GM18858 (cell line): ENCODE measurements at regions not wholly inside any gene's neighbourhood (a gene's known extent, or its start where the extent isn't known, plus 50 kb on each side); places are given as distances from the start of the nearest gene placed in this dataset.

Experiments used
- ATAC-seq: cut with Tn5 transposase; IDR thresholded peaks from one replicate; pipeline ENCODE4 v1.9.1; 2021; ENCODE audit not compliant: unreplicated experiment

DNA sequence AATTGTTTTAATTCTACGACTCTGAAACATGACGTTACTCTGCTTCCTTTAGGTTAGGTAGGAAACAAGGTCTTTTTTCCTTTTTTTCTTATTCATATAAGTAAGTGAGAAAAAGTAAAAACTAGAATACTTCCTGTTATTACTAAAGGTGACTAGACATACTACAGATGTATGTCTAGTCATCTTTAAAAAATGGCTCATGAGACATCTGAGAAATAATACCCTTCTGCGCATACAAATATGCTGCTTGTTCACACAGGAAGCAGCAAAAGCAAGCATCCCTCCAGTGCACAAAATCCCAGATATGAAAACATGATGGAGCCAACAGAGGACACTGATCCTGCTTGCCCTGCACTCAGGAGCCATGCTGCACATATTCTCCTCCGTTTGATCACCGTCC is 699.1 kb downstream of the EPM2A start:
- ATAC-seq, result no peak

- ATAC-seq, result no peak
These were observed 698.3 kb downstream of the EPM2A start for GRCh38 chr6:145036848-145037567.

DNA sequence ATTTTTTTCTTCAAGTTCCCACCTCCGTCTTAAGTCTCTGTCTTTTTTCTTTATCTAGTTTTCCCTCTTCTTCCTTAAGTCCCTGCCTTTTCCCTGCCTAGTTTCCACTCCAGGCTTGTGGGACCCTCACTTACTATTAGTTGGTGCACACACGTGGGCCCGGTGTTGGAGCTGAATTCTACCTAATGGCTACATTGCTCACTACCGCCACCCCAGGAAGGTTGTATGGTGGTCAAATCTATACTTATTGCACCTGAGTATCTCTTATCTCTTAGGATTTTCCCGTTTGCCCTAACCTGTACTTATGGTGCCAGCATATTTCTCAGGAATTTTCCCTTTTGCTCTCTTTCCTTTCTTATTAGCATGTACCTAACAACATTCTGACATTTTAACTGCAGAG is 692.8 kb downstream of the EPM2A start:
- ATAC-seq, result no peak

DNA sequence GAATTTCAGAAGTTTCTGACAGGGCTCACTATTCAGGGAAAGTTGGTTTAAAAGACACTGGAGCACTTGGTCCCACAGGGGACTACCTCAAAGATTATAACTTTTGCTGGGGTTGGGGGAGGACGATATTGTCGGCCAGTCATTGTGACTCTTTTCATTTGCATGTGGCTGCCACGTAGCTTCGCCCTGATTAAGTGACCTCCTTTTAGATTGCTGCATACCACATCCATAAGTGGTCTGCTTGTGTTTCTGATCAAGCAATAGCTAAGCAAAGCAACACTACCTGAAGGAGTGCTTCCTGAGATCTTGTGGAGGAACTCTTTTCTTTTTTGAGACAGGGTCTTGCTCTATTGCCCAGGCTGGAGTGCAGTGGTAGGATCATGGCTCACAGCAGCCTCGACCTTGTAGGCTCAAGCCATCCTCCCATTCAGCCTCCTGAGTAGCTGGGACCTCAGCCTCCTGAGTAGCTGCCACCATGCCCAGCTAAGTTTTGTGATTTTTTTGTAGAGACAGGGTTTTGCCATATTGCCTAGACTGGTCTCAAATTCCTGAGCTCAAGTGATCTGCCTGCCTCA is 691.3 kb downstream of the EPM2A start:
- no peak for ATAC-seq

GRCh38 chr6:145044641-145045246 is 690.6 kb downstream of the EPM2A start:
- ATAC-seq, result no peak

DNA sequence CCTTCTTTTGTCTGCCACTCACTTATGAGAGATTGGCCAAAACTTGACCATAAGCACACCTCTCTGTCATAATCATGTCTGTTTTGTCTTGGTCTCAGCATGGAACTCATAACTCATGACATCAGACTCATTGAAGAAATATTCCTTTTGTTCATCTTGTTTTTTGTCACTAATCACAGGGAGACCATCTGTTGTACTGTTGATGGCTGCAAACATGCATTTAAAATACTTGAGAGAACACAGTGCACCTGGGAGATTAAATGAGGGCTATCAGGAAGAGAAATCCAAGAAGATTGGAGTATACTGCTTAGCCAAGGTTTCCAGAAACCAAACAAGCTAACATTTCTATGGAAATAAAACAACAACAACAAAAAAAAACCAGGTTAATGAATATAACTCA is 689.7 kb downstream of the EPM2A start:
- no peak for ATAC-seq

DNA sequence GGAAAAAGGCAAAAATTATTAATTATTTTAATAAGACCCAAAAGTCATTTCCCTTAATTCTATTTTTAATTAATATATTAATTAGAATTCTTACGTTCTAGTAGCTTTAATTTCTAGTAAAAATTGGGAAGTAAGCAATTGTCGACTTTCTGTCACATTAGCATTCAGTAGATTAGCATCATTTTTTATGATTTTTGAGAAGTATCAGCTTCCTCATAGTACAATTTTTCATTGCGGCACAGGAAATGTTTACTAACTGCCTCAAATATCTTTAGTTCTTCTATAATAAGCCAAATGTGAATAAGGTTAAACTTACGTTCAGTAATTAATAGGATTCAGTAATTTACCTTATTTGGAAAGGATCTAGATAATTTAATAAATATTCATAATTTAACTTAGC is 687.4 kb downstream of the EPM2A start:
- ATAC-seq, result no peak

- no peak for ATAC-seq
These were observed 683.7 kb downstream of the EPM2A start for GRCh38 chr6:145051661-145052060.

- ATAC-seq, result no peak
These were observed 679.8 kb downstream of the EPM2A start for GRCh38 chr6:145055567-145055966.

DNA sequence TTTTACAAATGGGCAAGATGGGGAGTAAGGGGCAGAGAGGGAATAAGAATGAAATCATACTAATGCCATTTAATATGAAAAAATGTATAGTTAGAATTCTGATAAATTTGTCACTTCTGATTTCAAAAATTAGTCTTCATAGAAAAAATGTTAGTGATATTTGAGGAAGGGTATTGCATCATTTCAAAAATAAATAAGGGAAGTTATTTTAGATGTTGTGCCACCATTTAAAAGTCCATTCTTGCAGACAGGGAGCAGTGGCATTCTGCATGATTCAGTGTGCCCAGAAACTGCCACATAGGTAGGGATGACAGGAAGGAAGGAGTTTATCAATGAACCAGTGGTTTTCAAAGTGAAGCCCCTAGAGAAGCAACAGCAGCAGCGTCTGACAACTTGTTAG is 674.6 kb downstream of the EPM2A start:
- no peak for ATAC-seq

DNA sequence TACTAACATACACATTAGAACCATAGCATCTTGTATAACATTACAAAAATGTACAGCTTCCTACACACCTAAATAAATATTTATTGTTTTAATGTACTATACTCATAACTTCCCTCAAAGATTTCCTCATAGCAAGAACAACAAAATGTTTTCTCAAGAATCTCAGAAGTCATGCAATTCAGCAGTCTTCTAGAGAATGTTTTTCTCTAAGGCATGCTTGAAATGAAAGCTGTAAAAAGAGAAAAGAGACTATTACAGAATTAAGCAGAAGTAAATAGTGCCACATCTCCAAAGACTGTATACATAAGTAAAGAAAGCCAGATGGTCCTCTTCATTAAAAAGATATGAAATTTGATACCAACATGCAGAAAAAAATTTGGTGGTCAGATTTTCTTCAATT is 672.2 kb downstream of the EPM2A start:
- ATAC-seq, result no peak

- no peak for ATAC-seq
These were observed 667.9 kb downstream of the EPM2A start for GRCh38 chr6:145067430-145067829.

DNA sequence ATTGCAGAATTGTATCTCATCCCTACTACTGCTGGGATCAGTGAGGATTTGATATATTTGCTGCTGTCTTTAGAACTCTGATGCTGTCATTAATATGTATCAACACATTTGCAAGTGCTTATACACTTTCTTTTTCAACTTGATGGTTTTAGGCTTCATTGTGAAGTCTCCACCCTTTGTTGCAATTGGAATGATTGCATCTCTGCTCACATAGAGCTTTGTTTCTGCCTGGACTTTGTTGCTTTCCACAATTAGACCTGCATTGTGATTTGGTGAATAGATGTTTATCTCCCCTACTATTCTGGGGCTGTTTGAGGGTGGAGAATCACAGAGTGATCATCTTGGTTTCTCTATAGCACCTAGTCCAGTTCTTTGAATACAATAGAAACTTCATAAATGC is 666.7 kb downstream of the EPM2A start:
- ATAC-seq, result no peak

DNA sequence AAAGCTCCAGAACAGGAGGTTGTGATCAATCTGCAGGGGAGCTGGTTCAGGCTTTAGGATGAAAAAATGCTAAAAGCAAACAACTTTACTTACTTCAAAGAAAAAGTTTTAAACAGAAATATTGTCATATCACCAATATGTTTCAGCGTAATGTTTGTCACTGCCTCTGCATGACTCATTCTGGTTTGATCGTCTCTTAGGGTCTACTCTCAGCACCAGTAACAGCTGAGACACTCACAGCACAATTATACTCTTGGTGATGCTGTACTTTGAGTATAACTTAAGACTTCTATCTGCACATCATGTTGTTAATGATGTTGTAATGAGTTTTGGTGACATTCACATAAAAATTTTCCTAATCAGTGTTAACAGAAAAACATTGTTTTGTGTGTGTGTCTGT is 665.4 kb downstream of the EPM2A start:
- ATAC-seq, result no peak

GRCh38 chr6:145070791-145071190 is 664.5 kb downstream of the EPM2A start:
- ATAC-seq, result no peak

DNA sequence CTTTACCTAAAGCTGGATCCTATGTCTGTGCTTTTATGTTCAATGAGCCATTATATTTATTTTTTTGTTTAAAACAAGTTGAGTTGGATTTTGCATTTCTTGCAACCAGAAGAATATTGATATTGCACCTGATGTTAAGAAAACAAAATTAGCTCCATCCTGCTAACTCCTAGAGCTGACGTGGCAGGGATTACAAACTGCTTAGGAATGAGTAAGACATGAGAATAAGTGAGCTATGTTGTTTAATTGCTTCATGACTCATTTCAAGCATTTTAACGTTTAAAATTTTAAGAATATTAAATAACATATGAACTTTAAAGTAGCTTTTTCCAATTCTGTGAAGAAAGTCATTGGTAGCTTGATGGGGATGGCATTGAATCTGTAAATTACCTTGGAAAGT is 663.5 kb downstream of the EPM2A start:
- ATAC-seq, result no peak

DNA sequence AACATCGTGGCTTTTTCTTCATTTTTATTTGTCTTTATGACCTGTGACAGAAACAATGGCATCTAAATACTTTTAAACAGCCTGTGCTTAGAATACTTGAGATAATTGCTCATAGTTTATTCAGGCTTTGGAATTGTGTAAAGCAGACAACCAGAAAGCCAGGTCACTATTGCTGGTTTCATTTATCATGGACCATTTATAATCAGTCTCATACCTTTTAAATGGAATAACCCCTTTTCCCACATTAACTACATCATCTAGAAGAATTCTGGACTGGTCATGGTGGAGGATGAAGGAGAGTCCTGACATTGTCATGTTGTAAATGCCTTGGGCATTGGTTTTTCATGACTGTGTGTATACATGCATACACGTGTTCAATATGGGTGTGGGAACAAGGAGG is 661.5 kb downstream of the EPM2A start:
- no peak for ATAC-seq

- ATAC-seq, result no peak
These were observed 660.5 kb downstream of the EPM2A start for GRCh38 chr6:145074805-145075204.

DNA sequence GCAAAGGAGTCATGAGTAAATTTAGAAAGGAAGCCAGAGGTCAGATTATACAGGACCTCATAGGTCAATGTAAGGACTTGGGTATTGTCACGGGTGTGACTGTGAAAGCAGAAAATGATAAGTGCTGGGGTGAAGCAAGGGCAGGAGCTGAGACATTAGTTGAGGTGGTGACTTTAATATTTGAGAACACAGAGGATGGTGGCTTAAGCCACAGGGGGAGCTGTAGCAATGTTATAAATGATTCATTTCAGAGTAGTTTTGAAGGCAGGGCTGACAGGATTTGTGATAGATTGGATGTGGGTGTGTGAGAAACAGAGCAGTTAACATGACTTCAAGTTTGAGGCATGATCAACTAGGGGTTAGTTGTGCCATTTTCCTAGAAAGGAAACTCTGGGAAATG is 659.9 kb downstream of the EPM2A start:
- ATAC-seq, result no peak

DNA sequence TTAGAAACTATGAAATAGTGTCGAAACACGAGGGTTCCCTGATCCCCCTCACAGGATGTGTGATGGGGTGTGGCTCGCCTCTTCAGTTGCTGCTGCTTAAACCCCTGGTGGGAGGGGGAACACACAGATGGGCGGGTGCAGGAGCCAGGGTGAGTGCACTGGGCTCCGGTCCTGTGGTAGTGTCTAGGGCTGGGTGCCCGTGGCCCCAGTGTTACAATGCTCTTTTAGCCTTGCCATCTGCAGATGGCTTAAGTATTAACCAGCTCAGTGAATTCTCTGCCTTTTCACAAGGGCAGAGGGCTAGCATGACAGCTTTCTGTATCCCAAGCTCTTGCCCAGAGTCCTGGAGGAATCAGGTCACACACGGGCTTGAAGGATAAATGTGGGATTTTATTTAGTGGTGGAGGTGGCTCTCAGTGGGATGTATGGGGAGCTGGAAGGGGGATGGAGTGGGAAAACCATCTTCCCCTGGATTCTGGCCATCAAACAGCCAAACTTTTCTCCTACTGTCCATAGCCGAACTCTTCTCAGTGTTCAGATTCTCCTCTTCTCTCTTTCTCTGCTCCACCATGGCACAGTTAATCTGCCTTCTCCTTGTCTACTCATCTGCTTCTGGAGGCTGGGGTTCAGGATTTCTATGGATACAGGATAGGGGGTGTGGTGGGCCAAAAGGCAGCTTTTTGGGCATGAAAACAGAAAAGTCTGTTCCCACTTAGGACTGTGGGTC is 659.0 kb downstream of the EPM2A start:
- no peak for ATAC-seq

DNA sequence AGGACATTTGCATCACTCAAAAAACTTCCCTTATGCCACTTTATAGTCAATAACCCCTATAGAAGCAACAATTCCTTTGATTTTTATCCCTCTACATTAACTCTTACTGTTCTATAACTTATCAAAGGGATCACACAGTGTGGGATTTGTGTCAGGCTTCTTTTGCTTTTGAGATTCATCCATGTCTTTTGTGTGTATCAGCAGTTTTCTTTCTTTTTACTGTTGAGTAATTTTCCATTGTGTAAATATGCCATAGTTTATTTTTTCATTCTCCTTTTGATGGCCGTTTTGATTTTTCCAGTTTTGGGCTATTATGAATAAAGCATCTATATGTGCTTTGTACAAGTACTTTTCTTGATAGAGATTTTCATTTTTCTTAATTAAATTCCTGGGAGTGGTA is 657.9 kb downstream of the EPM2A start:
- ATAC-seq, result no peak

DNA sequence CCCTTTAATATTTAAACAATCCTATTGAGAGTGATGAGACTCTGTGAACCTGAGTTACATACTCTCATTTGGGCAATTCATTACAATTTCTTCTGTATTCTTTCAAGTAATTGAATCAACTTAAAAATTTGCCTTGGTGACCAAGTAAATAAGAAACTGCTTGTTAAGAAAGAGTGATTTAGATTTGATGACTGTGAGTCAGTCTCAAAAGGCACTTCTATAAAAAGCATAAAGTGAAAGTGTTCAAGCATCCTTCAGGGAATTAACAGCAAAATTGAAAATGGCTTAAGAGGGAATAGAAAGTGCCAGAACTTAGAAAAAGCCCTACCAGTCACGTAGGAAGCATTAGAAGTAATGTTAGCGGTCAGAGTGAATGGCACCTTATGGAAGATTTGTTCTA is 654.7 kb downstream of the EPM2A start:
- ATAC-seq, result no peak
